Tibial artery (tissue), 4 donors: ENCODE measurements at regions not wholly inside any gene's neighbourhood (a gene's known extent, or its start where the extent isn't known, plus 50 kb on each side); places are given as distances from the start of the nearest gene placed in this dataset.

Experiments
- DNase-seq, 2 donors: peaks; one replicate each; pipeline ENCODE4 v3.0.0-alpha.2; 2019
- H3K27ac ChIP-seq, 2 donors: fragments of 200-600 bp; sonication (generic) in 1 of 2; 1 replicate in 1 of 2; 2 replicates in 1 of 2; pipeline ENCODE4 v1.5.1; 2018 to 2019; ENCODE audit warnings: mild to moderate bottlenecking in 1 of 2
- H3K27me3 ChIP-seq, 2 donors: fragments of 200-600 bp; sonication (generic) in 1 of 2; one replicate each; pipeline versions ENCODE4 v1.5.1 to v1.6.0; 2016 to 2019
- H3K36me3 ChIP-seq, 3 donors: fragments of 200-600 bp; sonication (generic) in 2 of 3; one replicate each; pipeline ENCODE4 v1.5.1; 2016 to 2019; ENCODE audit warnings: mild to moderate bottlenecking in 2 of 3
- H3K4me1 ChIP-seq, 4 donors: fragments of 200-600 bp; sonication (generic) in 2 of 4; 1 replicate in 3 of 4; 2 replicates in 1 of 4; pipeline ENCODE4 v1.5.1; 2016 to 2019
- H3K4me3 ChIP-seq, 2 donors: fragments of 200-600 bp; sonication (generic) in 1 of 2; 1 replicate in 1 of 2; 2 replicates in 1 of 2; pipeline ENCODE4 v1.5.1; 2018 to 2019; ENCODE audit warnings: mild to moderate bottlenecking in 2 of 2
- H3K9me3 ChIP-seq, 3 donors: fragments of 200-600 bp; sonication (generic) in 1 of 3; one replicate each; pipeline ENCODE4 v1.5.1; 2016 to 2019
- CTCF ChIP-seq, 2 experiments: fragments of 200-600 bp in 1 of 2; fragments of 450-650 bp in 1 of 2; IDR thresholded peaks; one replicate each; pipeline ENCODE4 v1.5.1; 2017 to 2019; ENCODE audit warnings: antibody characterized with exemption in 2 of 2, mild to moderate bottlenecking in 1 of 2, moderate library complexity in 1 of 2
- intact Hi-C: fragments of 100-400 bp; cut with DNase I; formaldehyde crosslinking; loops from one replicate; pipeline ENCODE4 v1.15.0; 2023; ENCODE audit warnings: low total_unique reads

DNA sequence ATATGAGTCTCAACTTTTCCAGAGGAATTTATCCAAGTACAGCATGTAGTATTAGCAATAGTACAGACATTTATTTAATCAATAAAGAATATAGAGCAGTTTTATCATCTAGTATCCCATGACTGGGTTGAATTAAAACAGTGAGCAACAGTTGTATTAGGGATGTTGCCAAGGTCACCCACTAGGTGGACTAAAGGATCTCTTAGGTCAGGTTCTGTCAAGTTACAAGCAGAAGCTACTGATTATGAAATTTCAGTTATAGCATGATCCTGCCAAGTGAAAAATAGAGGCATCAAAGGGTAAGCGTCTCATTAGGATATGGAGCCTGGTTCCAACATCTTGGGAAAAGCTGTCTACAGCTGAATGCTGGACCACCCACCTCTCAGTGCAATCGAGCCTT, 52.1 kb upstream of the LAPTM4A start:
- no peaks in the 10 kb centered on the region for H3K4me1 ChIP-seq
- H3K9me3 ChIP-seq, result no peaks in the 10 kb centered on the region
- DNase-seq, result no peak
- intact Hi-C loops, result no loop called here
- H3K27me3 ChIP-seq, result peaks cover 0 to 21% of the 10 kb centered on the region in 2 donors
- no peaks in the 10 kb centered on the region for H3K36me3 ChIP-seq
- H3K4me3 ChIP-seq, result no peak overlapping the region
- no peak for TF ChIP-seq CTCF (IDR thresholded peaks at IDR 0.05)
- no peak overlapping the region for H3K27ac ChIP-seq
